ENCODE measurements at regions not wholly inside any gene's neighbourhood (a gene's known extent, or its start where the extent isn't known, plus 50 kb on each side); places are given as distances from the start of the nearest gene placed in this dataset.

- H3K27me3 ChIP-seq = no peaks in the 10 kb centered on the region
- Mint-ChIP-seq H3K27ac (peak overlapping the region; percentile 98), H3K27me3 (ENCODE audit: insufficient read depth, low read depth) (peaks cover 6% of the 10 kb centered on the region), H3K36me3 (peaks cover 1% of the 10 kb centered on the region), H3K9me3 (peaks cover 15% of the 10 kb centered on the region), H3K4me3 (peak overlapping the region; percentile 0), H3K4me1 (peaks cover 28% of the 10 kb centered on the region)
- H3F3A ChIP-seq (ENCODE audit: low read depth) = peaks cover 7% of the 10 kb centered on the region
- no peaks in the 10 kb centered on the region for H4K20me1 ChIP-seq (ENCODE audit: low read depth)
- no peak overlapping the region for H3K9ac ChIP-seq
- no peaks in the 10 kb centered on the region for H3K36me3 ChIP-seq
- H3K79me2 ChIP-seq (ENCODE audit: low read depth) = no peaks in the 10 kb centered on the region
- no peak overlapping the region for H3K4me3 ChIP-seq
- no peak for TF ChIP-seq EZH2phosphoT487 (IDR thresholded peaks at IDR 0.05)
- no peak for TF ChIP-seq CTCF (IDR thresholded peaks at IDR 0.05)
- TF ChIP-seq EZH2 (IDR thresholded peaks at IDR 0.05) = no peak
- peaks cover 22% of the 10 kb centered on the region for H3K4me1 ChIP-seq
- H3K27ac ChIP-seq = peak overlapping the region; percentile 66
- no peak overlapping the region for H3K4me2 ChIP-seq
- peak; percentile 54 for DNase-seq (ENCODE audit: low spot score)
- no peaks in the 10 kb centered on the region for H3K9me3 ChIP-seq (ENCODE audit: low read depth)
- peak overlapping the region; percentile 94 for H2AFZ ChIP-seq (replicated peaks)
Measured at GRCh38 chr5:142245786-142246185, 79.0 kb downstream of the SPRY4 start.

GRCh38 chr5:142244440-142244839 is 80.4 kb downstream of the SPRY4 start:
- Mint-ChIP-seq H3K27me3 (ENCODE audit: insufficient read depth, low read depth) (peaks cover 9% of the 10 kb centered on the region), H3K4me3 (no peak overlapping the region), H3K36me3 (peaks cover 3% of the 10 kb centered on the region), H3K9me3 (peaks cover 15% of the 10 kb centered on the region), H3K27ac (peak overlapping the region; percentile 8), H3K4me1 (peaks cover 25% of the 10 kb centered on the region)
- H3K4me3 ChIP-seq = no peak overlapping the region
- TF ChIP-seq EZH2 (IDR thresholded peaks at IDR 0.05) (no peak), EZH2phosphoT487 (IDR thresholded peaks at IDR 0.05) (no peak), CTCF (IDR thresholded peaks at IDR 0.05) (no peak)
- DNase-seq (ENCODE audit: low spot score) = no peak
- peaks cover 22% of the 10 kb centered on the region for H3K4me1 ChIP-seq
- no peaks in the 10 kb centered on the region for H3K9me3 ChIP-seq (ENCODE audit: low read depth)
- H4K20me1 ChIP-seq (ENCODE audit: low read depth) = no peaks in the 10 kb centered on the region
- H2AFZ ChIP-seq (replicated peaks) = no peak overlapping the region
- H3K27ac ChIP-seq = no peak overlapping the region
- H3K27me3 ChIP-seq = no peaks in the 10 kb centered on the region
- H3K79me2 ChIP-seq (ENCODE audit: low read depth) = no peaks in the 10 kb centered on the region
- peaks cover 7% of the 10 kb centered on the region for H3F3A ChIP-seq (ENCODE audit: low read depth)
- H3K4me2 ChIP-seq = no peak overlapping the region
- no peaks in the 10 kb centered on the region for H3K36me3 ChIP-seq
- H3K9ac ChIP-seq = no peak overlapping the region

- no peaks in the 10 kb centered on the region for H4K20me1 ChIP-seq (ENCODE audit: low read depth)
- H3K9me3 Mint-ChIP-seq = peaks cover 15% of the 10 kb centered on the region
Measured at GRCh38 chr5:142242272-142242671, 82.5 kb downstream of the SPRY4 start.

More at GRCh38 chr5:142242272-142242671, 82.5 kb downstream of the SPRY4 start:
- Mint-ChIP-seq H3K4me1 (peaks cover 20% of the 10 kb centered on the region), H3K27ac (no peak overlapping the region), H3K4me3 (no peak overlapping the region), H3K36me3 (peaks cover 3% of the 10 kb centered on the region), H3K27me3 (ENCODE audit: insufficient read depth, low read depth) (peaks cover 12% of the 10 kb centered on the region)
- Histone ChIP-seq H3K79me2 (ENCODE audit: low read depth) (no peaks in the 10 kb centered on the region), H3K27me3 (no peaks in the 10 kb centered on the region), H2AFZ (replicated peaks) (no peak overlapping the region), H3K9ac (no peak overlapping the region), H3K4me2 (no peak overlapping the region), H3K27ac (no peak overlapping the region), H3F3A (ENCODE audit: low read depth) (peaks cover 2% of the 10 kb centered on the region), H3K4me3 (no peak overlapping the region), H3K4me1 (peaks cover 15% of the 10 kb centered on the region), H3K36me3 (no peaks in the 10 kb centered on the region), H3K9me3 (ENCODE audit: low read depth) (no peaks in the 10 kb centered on the region)
- TF ChIP-seq EZH2phosphoT487 (IDR thresholded peaks at IDR 0.05) (no peak), CTCF (IDR thresholded peaks at IDR 0.05) (no peak), EZH2 (IDR thresholded peaks at IDR 0.05) (no peak)
- no peak for DNase-seq (ENCODE audit: low spot score)
